ENCODE measurements at regions not wholly inside any gene's neighbourhood (a gene's known extent, or its start where the extent isn't known, plus 50 kb on each side); places are given as distances from the start of the nearest gene placed in this dataset.
"Not testable (repeated sequence)": the region's sequence is repeated elsewhere in the genome, so short reads cannot be mapped to it uniquely, and the experiment has no call there.

DNA sequence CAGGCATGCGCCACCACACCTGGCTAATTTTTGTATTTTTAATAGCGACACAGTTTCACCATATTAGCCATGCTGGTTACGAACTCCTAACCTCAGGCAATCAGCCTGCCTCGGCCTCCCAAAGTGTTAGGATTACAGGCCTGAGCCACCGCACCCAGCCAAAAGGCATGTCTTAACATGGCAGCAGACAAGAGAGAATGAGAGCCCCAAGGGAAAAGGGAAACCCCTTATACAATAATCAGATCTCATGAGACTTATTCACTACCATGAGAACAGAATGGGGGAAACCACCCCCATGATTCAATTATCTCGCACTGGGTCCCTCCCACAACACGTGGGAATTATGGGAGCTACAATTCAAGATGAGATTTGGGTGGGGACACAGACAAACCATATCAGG is 65.9 kb upstream of the ELK3 start:
- TF ChIP-seq, protein P1, sequence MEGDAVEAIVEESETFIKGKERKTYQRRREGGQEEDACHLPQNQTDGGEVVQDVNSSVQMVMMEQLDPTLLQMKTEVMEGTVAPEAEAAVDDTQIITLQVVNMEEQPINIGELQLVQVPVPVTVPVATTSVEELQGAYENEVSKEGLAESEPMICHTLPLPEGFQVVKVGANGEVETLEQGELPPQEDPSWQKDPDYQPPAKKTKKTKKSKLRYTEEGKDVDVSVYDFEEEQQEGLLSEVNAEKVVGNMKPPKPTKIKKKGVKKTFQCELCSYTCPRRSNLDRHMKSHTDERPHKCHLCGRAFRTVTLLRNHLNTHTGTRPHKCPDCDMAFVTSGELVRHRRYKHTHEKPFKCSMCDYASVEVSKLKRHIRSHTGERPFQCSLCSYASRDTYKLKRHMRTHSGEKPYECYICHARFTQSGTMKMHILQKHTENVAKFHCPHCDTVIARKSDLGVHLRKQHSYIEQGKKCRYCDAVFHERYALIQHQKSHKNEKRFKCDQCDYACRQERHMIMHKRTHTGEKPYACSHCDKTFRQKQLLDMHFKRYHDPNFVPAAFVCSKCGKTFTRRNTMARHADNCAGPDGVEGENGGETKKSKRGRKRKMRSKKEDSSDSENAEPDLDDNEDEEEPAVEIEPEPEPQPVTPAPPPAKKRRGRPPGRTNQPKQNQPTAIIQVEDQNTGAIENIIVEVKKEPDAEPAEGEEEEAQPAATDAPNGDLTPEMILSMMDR (IDR thresholded peaks at IDR 0.05), result not testable (repeated sequence)
- TF ChIP-seq POLR2A (IDR thresholded peaks at IDR 0.05), result not testable (repeated sequence)

Data from adrenal gland (tissue), 5 donors.